BLaER1 treated with 17β-estradiol and CSF1 and Interleukin-3, amounts not matched to agents 10 nM and 100 nM (cell line): ENCODE measurements at regions not wholly inside any gene's neighbourhood (a gene's known extent, or its start where the extent isn't known, plus 50 kb on each side); places are given as distances from the start of the nearest gene placed in this dataset.
"Not testable (repeated sequence)": the region's sequence is repeated elsewhere in the genome, so short reads cannot be mapped to it uniquely, and the experiment has no call there.

Source experiments
- H3K27ac ChIP-seq, 11 experiments: shearing (Covaris generic); formaldehyde crosslinking; 2 replicates each; pipeline ENCODE4 v1.8.1; 2022
- H3K27me3 ChIP-seq, 11 experiments: shearing (Covaris generic); formaldehyde crosslinking; 2 replicates each; pipeline ENCODE4 v1.8.1; 2022
- H3K36me3 ChIP-seq, 11 experiments: shearing (Covaris generic); formaldehyde crosslinking; 2 replicates each; pipeline ENCODE4 v1.8.1; 2022
- H3K4me1 ChIP-seq, 10 experiments: shearing (Covaris generic); formaldehyde crosslinking; 2 replicates each; pipeline ENCODE4 v1.8.1; 2022
- H3K4me2 ChIP-seq, 11 experiments: shearing (Covaris generic); formaldehyde crosslinking; 2 replicates each; pipeline ENCODE4 v1.8.1; 2022
- H3K4me3 ChIP-seq, 10 experiments: shearing (Covaris generic); formaldehyde crosslinking; 2 replicates each; pipeline ENCODE4 v1.8.1; 2022
- H3K9ac ChIP-seq, 11 experiments: shearing (Covaris generic); formaldehyde crosslinking; 2 replicates each; pipeline ENCODE4 v1.8.1; 2022
- H3K9me3 ChIP-seq, 11 experiments: shearing (Covaris generic); formaldehyde crosslinking; replicated peaks in 1 of 11; 2 replicates each; pipeline ENCODE4 v1.8.1; 2022
- H4K20me1 ChIP-seq, 11 experiments: shearing (Covaris generic); formaldehyde crosslinking; 2 replicates each; pipeline ENCODE4 v1.8.1; 2022
- Cebpa-rat ChIP-seq, 11 experiments: shearing (Covaris generic); IDR thresholded peaks; 2 replicates each; pipeline ENCODE4 v1.8.1; 2022

DNA sequence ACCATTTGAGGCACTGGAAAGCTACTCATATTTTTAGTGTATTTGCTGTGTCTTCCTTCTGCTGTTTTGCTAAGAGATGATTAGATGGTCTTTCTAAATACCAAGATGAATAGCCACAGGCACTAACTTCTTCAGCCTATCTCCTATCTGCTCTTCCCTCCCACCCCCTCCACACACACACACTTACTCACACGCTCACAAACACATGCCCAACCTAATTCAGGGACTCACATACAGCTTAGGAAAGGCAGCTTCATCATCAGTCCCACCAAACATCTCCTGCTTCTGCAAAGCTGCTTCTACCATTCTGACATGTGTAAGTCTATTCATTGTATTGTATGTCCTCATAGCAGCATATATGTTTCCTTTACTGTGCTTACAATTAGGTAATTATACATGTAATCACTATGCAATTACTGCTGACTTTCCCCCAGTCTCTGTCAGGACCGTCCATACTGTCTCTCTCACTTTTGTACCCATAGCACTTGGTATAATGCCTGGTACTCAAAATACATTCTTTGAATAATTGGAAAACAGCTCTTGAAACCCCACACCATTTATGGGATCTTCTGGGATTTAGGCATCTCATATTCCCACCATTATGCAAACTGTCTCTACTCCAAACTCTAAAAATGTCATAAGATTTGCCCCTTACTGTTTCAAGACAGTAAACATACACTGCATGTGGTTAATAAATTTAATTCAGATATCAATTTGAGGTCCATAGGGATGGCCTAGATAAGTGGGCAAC, 83.3 kb upstream of the HIF1A start:
- no peak overlapping the region for H3K4me3 ChIP-seq
- peaks cover 37 to 46% (median 42%) of the 10 kb centered on the region in 10 experiments for H3K4me1 ChIP-seq
- no peaks in the 10 kb centered on the region for H3K9me3 ChIP-seq
- no peak for TF ChIP-seq Cebpa-rat (IDR thresholded peaks at IDR 0.05)
- H4K20me1 ChIP-seq = no peaks in the 10 kb centered on the region
- no peak overlapping the region for H3K4me2 ChIP-seq
- H3K27me3 ChIP-seq = no peaks in the 10 kb centered on the region
- no peak overlapping the region for H3K27ac ChIP-seq
- H3K9ac ChIP-seq = no peak overlapping the region
- H3K36me3 ChIP-seq = no peaks in the 10 kb centered on the region

DNA sequence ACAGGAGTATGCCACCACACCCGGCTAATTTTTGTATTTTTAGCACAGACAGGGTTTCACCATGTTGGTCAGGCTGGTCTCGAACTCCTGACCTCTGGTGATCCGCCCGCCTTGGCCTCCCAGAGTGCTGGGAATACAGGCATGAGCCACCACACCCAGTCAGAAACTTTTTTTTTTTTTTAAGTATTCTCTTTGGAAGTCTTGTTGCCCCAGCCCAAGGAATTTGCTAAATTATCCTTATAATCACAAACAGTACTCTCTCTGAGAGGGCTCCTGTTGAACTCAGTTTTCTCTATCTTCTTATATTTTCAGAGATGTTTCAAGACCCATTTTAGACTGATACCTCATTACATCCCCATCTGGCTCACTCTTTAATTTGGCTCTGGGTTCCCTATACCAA, 82.3 kb upstream of the HIF1A start:
- not testable (repeated sequence) for H3K9ac ChIP-seq, H3K27ac ChIP-seq, H3K9me3 ChIP-seq, H3K4me2 ChIP-seq, H3K4me3 ChIP-seq, H3K36me3 ChIP-seq, H3K27me3 ChIP-seq, H4K20me1 ChIP-seq
- peaks cover 28 to 37% (median 32%) of the 10 kb centered on the region in 10 experiments for H3K4me1 ChIP-seq

DNA sequence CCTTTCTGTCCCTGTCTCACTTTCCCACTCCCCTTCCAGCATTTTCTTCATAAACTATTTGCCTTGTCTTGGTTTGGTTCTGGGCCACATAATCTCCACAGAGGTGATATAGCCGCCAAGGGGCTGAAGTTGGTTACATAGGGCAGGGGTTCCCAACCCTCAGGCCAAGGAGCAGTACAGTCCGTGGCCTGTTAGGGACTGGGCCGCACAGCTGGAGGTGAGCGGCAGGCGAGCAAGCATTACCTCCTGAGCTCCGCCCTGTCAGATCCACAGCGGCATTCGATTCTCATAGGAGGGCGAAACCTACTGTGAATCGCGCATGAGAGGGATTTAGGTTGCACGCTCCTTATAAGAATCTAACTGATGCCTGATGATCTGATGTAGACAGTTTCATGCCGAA, 80.6 kb upstream of the HIF1A start:
- Histone ChIP-seq H3K9me3 (no peaks in the 10 kb centered on the region), H3K27ac (no peak overlapping the region), H3K9ac (no peak overlapping the region), H4K20me1 (no peaks in the 10 kb centered on the region), H3K4me3 (no peak overlapping the region), H3K36me3 (no peaks in the 10 kb centered on the region), H3K27me3 (no peaks in the 10 kb centered on the region), H3K4me2 (peak overlapping the region in 2 of 11 experiments; percentile 0 to 25; a peak in 2 of 22 replicates), H3K4me1 (peaks cover 11 to 20% (median 17%) of the 10 kb centered on the region in 10 experiments)
- no peak for TF ChIP-seq Cebpa-rat (IDR thresholded peaks at IDR 0.05)

DNA sequence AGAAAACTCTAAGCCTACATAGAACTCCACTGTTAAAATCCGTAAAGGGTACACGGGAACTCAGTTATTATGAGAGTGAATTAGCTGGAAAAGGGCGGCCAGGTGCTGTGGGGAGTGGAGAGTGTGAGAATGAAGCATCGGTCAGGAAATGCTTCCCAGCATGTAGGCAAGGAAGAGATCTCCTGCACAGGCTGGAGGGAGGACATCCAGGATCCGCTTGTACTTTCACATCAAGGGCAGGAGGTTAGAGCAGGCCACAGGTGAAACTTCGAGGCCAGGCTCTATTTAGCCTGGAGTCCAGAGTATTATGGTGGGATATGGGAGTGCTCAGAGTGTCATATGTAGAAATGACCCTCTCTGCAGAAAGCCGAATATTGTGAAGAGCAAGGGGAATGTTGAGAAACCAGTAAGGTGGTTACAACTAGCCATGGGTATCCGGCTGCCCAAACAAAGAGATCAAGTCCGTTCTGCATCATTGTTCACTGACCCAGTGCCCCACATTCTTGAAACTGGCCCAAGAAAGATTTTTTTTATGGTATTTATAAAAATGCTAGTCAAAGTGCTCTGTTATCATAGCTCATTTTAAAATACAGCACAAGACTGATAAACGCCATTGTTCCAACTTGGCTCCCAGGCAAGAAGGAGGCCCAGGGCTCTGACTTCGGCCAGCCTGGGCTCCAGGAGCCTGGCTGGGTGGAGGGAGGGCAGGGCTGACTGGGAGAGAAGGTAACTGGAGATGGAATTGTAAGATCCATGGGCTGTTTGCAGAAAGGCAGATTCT, 79.4 kb upstream of the HIF1A start:
- Histone ChIP-seq H3K4me1 (peaks cover 0 to 23% (median 6%) of the 10 kb centered on the region in 10 experiments; a peak in 14 of 20 replicates), H3K27me3 (no peaks in the 10 kb centered on the region), H3K4me3 (no peak overlapping the region), H3K9me3 (no peaks in the 10 kb centered on the region), H4K20me1 (no peaks in the 10 kb centered on the region), H3K36me3 (no peaks in the 10 kb centered on the region), H3K4me2 (no peak overlapping the region), H3K27ac (no peak overlapping the region), H3K9ac (no peak overlapping the region)
- TF ChIP-seq Cebpa-rat (IDR thresholded peaks at IDR 0.05) = no peak

DNA sequence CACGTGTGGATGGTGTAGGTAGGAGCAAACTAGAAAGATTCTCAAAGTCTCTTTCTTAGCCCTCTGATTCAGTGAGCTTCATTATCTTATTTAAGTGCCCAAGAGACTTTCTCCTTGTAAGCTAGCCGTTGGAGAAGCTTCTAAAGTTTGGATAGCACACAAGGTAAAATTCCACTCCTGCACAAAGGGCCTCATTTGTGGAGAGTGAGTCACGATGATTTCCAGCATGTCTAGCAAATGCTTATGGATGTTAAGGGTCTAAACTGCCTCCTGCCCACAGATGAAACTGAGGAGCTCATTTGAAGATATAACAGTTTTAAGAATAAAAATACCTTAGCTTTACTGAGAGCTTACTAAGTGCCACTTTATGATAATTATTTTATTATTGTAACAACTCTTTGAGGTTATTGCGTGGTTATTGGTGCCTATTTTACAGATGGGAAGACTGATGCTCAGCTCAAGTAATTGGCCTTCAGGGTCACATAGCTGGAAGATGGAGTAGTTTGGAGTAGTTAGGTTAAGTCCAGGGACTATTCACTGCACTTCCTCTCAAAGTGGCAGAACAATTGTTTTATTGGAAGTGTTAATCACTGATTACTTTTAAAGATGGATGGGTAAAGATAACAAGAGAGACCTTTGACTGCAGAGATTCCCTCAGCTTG, 78.7 kb upstream of the HIF1A start:
- H3K27me3 ChIP-seq = no peaks in the 10 kb centered on the region
- H3K9ac ChIP-seq = no peak overlapping the region
- no peaks in the 10 kb centered on the region for H3K36me3 ChIP-seq
- H3K4me3 ChIP-seq = no peak overlapping the region
- peaks cover 0 to 25% (median under 1%) of the 10 kb centered on the region in 10 experiments; a peak in 8 of 20 replicates for H3K4me1 ChIP-seq
- no peak overlapping the region for H3K4me2 ChIP-seq
- no peaks in the 10 kb centered on the region for H3K9me3 ChIP-seq
- no peak overlapping the region for H3K27ac ChIP-seq
- H4K20me1 ChIP-seq = no peaks in the 10 kb centered on the region
- no peak for TF ChIP-seq Cebpa-rat (IDR thresholded peaks at IDR 0.05)

DNA sequence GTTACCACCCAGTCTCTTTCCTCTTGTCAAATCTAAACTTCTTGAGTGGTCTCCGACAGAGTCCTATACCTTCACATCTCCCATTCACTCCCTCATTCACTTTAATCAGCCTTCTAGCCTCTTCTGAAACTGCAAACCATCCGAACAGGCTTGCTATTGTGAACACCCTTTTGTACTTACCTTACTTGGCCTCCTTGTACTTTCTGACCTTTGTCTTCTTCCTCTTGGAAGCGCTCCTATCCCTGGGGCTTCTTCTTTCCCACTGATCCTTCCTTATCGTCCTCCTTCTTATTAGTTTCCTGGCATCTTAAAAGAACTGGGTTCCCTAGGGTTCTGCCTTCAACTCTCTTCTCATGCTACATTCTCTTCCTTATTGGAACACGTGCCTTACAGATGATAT, 76.9 kb upstream of the HIF1A start:
- peaks cover 0 to 25% (median 0%) of the 10 kb centered on the region in 10 experiments; a peak in 7 of 20 replicates for H3K4me1 ChIP-seq
- no peak for TF ChIP-seq Cebpa-rat (IDR thresholded peaks at IDR 0.05)
- no peak overlapping the region for H3K4me3 ChIP-seq
- H3K27ac ChIP-seq = no peak overlapping the region
- H4K20me1 ChIP-seq = no peaks in the 10 kb centered on the region
- H3K9ac ChIP-seq = no peak overlapping the region
- 0 out of 22 replicates have a peak overlapping the region, but pooled peaks of 1 of the 11 experiments have one; percentile 11 for H3K4me2 ChIP-seq
- no peaks in the 10 kb centered on the region for H3K36me3 ChIP-seq
- H3K9me3 ChIP-seq = peaks cover 0 to 7% (median 0%) of the 10 kb centered on the region in 11 experiments; a peak in 3 of 22 replicates
- H3K27me3 ChIP-seq = no peaks in the 10 kb centered on the region

DNA sequence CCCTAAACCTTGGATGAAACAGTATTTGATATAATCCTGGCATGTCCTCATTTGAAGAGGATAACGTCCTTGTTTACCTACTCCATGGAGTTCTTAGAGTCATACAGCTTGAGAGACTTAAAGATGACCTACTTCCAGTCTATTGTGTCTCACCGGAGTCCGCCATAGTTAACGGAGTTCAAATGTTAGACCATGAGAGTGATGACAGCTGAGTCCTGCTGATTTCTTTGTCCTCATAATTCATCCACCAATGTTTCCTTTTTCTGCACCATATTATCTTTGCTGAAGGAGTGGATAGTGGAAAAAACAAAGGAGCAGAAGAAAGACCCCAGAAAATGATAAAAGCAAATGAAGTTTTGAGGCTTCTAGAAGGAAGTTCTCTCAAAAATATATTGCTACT, 75.8 kb upstream of the HIF1A start:
- Histone ChIP-seq H3K4me3 (no peak overlapping the region), H3K9me3 (peaks cover 0 to 7% (median 0%) of the 10 kb centered on the region in 11 experiments; a peak in 3 of 22 replicates), H3K9ac (no peak overlapping the region), H3K36me3 (no peaks in the 10 kb centered on the region), H3K4me1 (peaks cover 0 to 21% (median 0%) of the 10 kb centered on the region in 10 experiments; a peak in 7 of 20 replicates), H3K27ac (no peak overlapping the region), H3K27me3 (no peaks in the 10 kb centered on the region), H4K20me1 (no peaks in the 10 kb centered on the region), H3K4me2 (no peak overlapping the region)
- no peak for TF ChIP-seq Cebpa-rat (IDR thresholded peaks at IDR 0.05)

DNA sequence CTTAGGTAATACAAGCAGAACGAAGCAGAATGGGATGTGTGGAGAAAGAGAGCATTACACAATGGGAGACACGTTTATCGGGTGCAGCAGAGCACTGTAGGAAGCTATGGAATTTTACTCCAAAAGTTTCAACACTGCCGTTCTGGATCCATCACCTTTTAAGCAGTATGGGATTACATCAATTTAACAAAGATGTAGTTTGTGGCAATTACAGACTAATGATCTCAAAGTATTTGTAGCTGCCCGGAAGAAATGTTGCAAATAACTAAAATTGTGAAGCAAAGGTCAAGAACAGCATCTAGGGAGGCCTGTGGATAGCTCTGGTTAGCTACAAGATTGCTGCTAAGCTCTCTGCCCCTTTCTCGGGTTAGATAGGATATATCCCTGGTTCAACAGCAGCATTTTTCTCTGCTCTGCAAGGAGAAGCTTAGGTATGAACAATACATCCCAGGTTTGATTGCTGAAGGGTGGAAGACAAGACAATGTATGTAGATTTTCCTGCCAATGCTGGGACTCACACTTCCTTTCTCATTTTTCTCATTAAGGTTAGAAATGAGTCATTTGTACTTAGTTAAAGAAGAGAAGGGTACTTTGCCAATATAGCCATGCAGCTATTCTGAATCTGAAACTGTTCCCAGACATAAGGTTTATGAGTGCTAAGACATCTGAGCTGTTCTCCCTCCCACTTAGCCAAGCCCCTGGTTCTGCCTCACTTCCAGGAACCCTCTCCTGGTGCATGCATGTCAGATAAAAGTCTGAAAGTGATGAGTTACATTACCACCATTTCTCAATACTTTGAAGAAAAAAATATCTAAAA, 75.0 kb upstream of the HIF1A start:
- Histone ChIP-seq H3K9me3 (peaks cover 0 to 7% (median 0%) of the 10 kb centered on the region in 11 experiments; a peak in 3 of 22 replicates), H4K20me1 (no peaks in the 10 kb centered on the region), H3K4me1 (peaks cover 0 to 25% (median 0%) of the 10 kb centered on the region in 10 experiments; a peak in 6 of 20 replicates), H3K4me3 (no peak overlapping the region), H3K27me3 (no peaks in the 10 kb centered on the region), H3K4me2 (peak overlapping the region in 2 of 11 experiments; percentile 21 to 39; a peak in 2 of 22 replicates), H3K27ac (no peak overlapping the region), H3K9ac (no peak overlapping the region), H3K36me3 (no peaks in the 10 kb centered on the region)
- no peak for TF ChIP-seq Cebpa-rat (IDR thresholded peaks at IDR 0.05)
